Fibroblast of pulmonary artery (primary cell): ENCODE measurements at regions not wholly inside any gene's neighbourhood (a gene's known extent, or its start where the extent isn't known, plus 50 kb on each side); places are given as distances from the start of the nearest gene placed in this dataset.

Experiments
- DNase-seq: peaks from one replicate; pipeline ENCODE4 v3.0.0-alpha.2; 2010; ENCODE audit warnings: low read depth
- H3K4me3 ChIP-seq: replicated peaks from 2 replicates; pipeline ENCODE4 v1.5.1; 2011; ENCODE audit warnings: low read depth, mild to moderate bottlenecking, control low read depth, low read length, moderate library complexity
- TF ChIP-seq, protein P1 (sequence below): IDR thresholded peaks from 2 replicates; pipeline ENCODE4 v1.5.1; 2011; ENCODE audit warnings: mild to moderate bottlenecking, control low read depth, low read length, inconsistent platforms; ENCODE audit errors: missing control alignments

DNA sequence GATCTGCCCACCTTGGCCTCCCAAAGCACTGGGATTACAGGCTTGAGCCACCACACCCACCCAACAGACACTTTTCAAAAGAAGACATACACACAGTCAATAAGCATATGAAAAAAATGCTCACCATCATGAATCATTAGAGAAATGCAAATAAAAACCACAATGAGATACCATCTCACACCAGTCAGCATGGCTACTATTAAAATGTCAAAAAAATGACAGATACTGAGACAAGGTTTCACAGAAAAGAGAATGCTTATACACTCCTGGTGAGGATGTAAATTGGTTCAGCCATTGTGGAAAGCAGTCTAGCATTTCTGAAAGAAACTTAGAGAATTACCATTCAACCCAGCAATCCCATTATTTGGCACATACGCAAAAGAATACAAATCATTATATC, 1947.2 kb downstream of the SUCLG1 start:
- TF ChIP-seq, protein P1, sequence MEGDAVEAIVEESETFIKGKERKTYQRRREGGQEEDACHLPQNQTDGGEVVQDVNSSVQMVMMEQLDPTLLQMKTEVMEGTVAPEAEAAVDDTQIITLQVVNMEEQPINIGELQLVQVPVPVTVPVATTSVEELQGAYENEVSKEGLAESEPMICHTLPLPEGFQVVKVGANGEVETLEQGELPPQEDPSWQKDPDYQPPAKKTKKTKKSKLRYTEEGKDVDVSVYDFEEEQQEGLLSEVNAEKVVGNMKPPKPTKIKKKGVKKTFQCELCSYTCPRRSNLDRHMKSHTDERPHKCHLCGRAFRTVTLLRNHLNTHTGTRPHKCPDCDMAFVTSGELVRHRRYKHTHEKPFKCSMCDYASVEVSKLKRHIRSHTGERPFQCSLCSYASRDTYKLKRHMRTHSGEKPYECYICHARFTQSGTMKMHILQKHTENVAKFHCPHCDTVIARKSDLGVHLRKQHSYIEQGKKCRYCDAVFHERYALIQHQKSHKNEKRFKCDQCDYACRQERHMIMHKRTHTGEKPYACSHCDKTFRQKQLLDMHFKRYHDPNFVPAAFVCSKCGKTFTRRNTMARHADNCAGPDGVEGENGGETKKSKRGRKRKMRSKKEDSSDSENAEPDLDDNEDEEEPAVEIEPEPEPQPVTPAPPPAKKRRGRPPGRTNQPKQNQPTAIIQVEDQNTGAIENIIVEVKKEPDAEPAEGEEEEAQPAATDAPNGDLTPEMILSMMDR, result no peak
- no peak for DNase-seq
- H3K4me3 ChIP-seq, result no peak overlapping the region

DNA sequence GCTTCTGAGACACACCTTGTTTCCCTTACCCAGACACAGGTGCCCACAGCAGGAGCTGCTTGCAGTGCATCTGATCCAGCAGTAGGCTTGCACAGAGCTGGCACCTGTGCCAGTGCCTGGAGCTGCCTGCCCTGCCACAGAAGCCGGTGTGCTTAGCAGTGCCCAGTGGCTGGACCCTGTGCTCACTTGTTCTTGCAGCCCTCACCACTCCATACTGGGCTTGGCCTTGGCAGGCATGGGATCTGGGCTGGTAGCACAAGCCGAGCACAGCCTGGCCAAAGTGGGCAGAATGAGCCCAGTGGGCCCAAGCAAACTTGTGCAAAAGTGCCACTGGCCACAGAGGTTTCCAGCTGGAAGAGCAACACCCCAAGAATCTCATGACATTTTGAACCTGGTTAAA, 1950.4 kb downstream of the SUCLG1 start:
- H3K4me3 ChIP-seq, result no peak overlapping the region
- TF ChIP-seq, protein P1, result no peak
- no peak for DNase-seq

DNA sequence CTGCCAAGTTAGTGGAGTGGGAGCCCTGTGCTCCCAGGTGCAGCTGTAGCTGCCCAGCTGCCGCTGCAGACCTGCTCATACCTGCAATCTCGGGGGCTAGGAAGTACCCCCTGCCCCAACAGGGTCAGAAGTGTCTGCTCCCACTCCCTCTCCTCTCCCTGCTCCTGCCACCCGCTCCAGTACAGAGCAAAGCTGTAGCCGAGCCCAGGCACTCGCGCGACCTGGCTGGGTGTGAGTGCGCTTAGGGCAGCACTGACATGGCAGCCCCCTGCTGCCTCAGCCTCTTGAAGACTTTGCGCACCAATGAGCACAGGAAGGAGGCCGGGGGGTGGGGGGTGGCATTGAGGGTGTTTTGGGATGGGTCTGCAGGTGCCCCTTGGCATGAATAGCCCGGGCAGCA, 1951.4 kb downstream of the SUCLG1 start:
- TF ChIP-seq, protein P1, result no peak
- DNase-seq, result no peak
- H3K4me3 ChIP-seq, result no peak overlapping the region

DNA sequence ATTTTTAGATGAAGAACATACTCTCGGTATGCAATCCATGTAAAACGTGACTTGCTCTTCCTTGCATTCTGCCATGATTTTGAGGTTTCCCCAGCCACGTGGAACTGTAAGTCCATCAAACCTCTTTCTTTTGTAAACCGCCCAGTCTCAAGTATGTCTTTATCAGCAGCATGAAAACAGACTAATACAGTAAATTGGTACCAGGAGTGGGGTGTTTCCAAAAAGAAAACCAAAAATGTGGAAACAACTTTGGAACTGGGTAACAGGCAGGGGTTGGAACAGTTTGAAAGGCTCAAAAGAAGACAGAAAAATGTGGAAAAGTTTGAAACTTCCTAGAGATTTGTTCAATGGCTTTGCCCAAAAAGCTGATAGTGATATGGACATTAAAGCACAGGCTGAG, 1957.9 kb downstream of the SUCLG1 start:
- DNase-seq, result no peak
- no peak overlapping the region for H3K4me3 ChIP-seq
- TF ChIP-seq, protein P1, result no peak

DNA sequence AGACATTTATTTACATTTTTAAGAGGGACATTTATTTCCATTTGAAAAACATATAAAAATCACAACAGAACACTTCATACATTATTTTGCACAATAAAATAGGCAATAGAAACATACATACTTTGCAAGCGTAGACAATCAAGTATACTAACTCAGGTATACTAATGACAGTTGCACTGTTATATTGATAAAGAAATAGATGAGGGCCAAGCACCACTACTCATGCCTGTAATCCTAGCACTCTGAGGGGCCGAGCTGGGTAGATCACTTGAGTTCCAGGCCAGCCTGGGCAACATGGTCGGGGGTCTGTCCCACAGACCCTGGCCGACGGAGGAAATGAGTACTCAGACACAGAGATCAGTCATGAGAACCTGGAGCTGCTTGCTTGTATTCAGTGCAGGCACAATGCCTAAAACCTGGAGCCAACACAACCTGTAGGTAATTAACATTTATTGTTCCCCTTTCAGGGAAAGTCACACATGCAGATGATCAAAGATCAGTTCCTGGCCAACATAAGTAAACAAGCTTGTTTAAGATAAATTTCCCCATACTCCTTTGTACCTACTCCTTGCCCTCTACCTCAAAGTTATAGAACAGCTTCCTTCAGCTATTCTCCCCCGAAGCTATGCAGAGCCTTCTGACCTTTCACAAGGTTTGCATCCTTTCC, 1960.2 kb downstream of the SUCLG1 start:
- no peak overlapping the region for H3K4me3 ChIP-seq
- DNase-seq, result no peak
- TF ChIP-seq, protein P1, result no peak

DNA sequence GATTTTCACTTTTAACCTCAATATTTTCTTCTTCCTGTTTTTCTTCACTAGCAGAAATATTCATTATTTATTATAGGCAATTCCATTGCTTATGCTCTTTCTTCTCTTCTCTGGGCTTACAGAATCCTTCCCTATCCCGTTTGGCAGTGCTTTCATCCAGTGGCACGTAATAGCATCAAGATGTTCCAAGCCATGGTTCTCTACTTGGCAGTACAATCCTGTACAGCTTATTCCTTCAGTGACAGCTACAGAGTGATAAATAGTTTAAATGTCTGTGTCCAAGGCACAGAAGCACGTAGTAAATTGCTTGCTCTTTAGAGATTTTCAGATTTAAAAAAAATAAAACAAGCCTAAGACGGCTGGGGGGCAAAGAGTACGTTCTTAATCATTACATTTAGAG, 1964.3 kb downstream of the SUCLG1 start:
- DNase-seq, result no peak
- TF ChIP-seq, protein P1, result no peak
- H3K4me3 ChIP-seq, result no peak overlapping the region

DNA sequence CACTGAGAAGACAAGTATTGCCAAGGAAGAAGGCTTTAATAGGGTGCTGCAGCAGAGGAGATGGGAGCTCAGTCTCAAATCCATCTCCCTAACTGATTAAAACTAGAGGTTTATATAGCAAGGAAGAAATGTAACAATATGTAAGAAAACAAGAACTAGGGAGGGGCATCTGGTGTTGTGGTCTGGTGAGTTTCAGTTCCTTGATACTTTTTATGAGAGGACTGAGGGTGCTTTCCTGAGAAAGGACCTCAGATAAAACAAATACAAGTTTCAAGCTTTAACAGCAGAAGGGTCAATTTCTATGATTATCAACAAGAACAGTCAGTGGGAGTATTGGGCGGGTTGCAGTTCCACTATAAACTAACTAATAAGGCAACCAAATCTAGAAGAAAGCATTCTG, 1967.5 kb downstream of the SUCLG1 start:
- no peak for DNase-seq
- no peak overlapping the region for H3K4me3 ChIP-seq
- TF ChIP-seq, protein P1, result no peak
